Neural progenitor cell (in vitro differentiated cells): ENCODE measurements at regions not wholly inside any gene's neighbourhood (a gene's known extent, or its start where the extent isn't known, plus 50 kb on each side); places are given as distances from the start of the nearest gene placed in this dataset.

Experiments
- DNase-seq: peaks from one replicate; pipeline ENCODE4 v3.0.0-alpha.2; 2016; ENCODE audit warnings: low spot score
- H2AFZ ChIP-seq: fragments of 200-600 bp; sonication (generic); replicated peaks from 2 replicates; pipeline ENCODE4 v1.6.1; 2016; ENCODE audit warnings: antibody characterized with exemption
- H3F3A ChIP-seq: fragments of 200-600 bp; sonication (generic); 2 replicates; pipeline ENCODE4 v1.6.1; 2016; ENCODE audit warnings: antibody characterized with exemption, low read depth
- H3K27ac ChIP-seq: fragments of 200-600 bp; sonication (generic); 2 replicates; pipeline ENCODE4 v1.5.1; 2016; ENCODE audit warnings: mild to moderate bottlenecking
- H3K27me3 ChIP-seq: fragments of 200-600 bp; sonication (generic); 2 replicates; pipeline ENCODE4 v1.6.1; 2016; ENCODE audit warnings: mild to moderate bottlenecking, moderate library complexity
- H3K36me3 ChIP-seq: fragments of 200-600 bp; sonication (generic); 2 replicates; pipeline ENCODE4 v1.5.1; 2016
- H3K4me1 ChIP-seq: fragments of 200-600 bp; sonication (generic); 2 replicates; pipeline ENCODE4 v1.6.1; 2016; ENCODE audit warnings: mixed run types
- H3K4me2 ChIP-seq: fragments of 200-600 bp; sonication (generic); 2 replicates; pipeline ENCODE4 v1.6.1; 2016
- H3K4me3 ChIP-seq: fragments of 200-600 bp; sonication (generic); 2 replicates; pipeline ENCODE4 v1.5.1; 2016
- H3K79me2 ChIP-seq: fragments of 200-600 bp; sonication (generic); 2 replicates; pipeline ENCODE4 v1.6.1; 2016; ENCODE audit warnings: low read depth
- H3K9ac ChIP-seq: fragments of 200-600 bp; sonication (generic); 2 replicates; pipeline ENCODE4 v1.6.1; 2016
- H3K9me3 ChIP-seq: fragments of 200-600 bp; sonication (generic); 2 replicates; pipeline ENCODE4 v1.5.1; 2016; ENCODE audit warnings: low read depth
- H4K20me1 ChIP-seq: fragments of 200-600 bp; sonication (generic); 2 replicates; pipeline ENCODE4 v1.6.1; 2016; ENCODE audit warnings: low read depth
- H3K27ac Mint-ChIP-seq: 3 replicates; pipeline ENCODE4 v1.8.0; 2021; ENCODE audit warnings: mixed read lengths
- H3K27me3 Mint-ChIP-seq: 2 replicates; pipeline ENCODE4 v1.8.0; 2022; ENCODE audit warnings: low read depth, mild to moderate bottlenecking, inconsistent platforms, moderate library complexity, mixed read lengths; ENCODE audit not compliant: insufficient read depth
- H3K36me3 Mint-ChIP-seq: 3 replicates; pipeline ENCODE4 v1.8.0; 2021; ENCODE audit warnings: mixed read lengths
- H3K4me1 Mint-ChIP-seq: 3 replicates; pipeline ENCODE4 v1.8.0; 2021; ENCODE audit warnings: mixed read lengths
- H3K4me3 Mint-ChIP-seq: 3 replicates; pipeline ENCODE4 v1.8.0; 2021; ENCODE audit warnings: mild to moderate bottlenecking, moderate library complexity, mixed read lengths
- H3K9me3 Mint-ChIP-seq: 3 replicates; pipeline ENCODE4 v1.8.0; 2020; ENCODE audit warnings: mixed read lengths
- CTCF ChIP-seq: fragments of 200-600 bp; sonication (generic); IDR thresholded peaks from 2 replicates; pipeline ENCODE4 v1.5.1; 2017; ENCODE audit warnings: antibody characterized with exemption, mild to moderate bottlenecking
- EZH2 ChIP-seq: fragments of 200-600 bp; sonication (generic); IDR thresholded peaks from 2 replicates; pipeline ENCODE4 v1.6.1; 2017; ENCODE audit warnings: antibody characterized with exemption, mild to moderate bottlenecking, moderate library complexity
- EZH2phosphoT487 ChIP-seq: fragments of 200-600 bp; sonication (generic); IDR thresholded peaks from 2 replicates; pipeline ENCODE4 v1.6.1; 2017; ENCODE audit warnings: antibody characterized with exemption

GRCh38 chr3:57003676-57004075 lies 56.8 kb upstream of the SPATA12 start:
- Histone ChIP-seq H3K9ac (no peak overlapping the region), H3F3A (no peaks in the 10 kb centered on the region), H3K27me3 (no peaks in the 10 kb centered on the region), H3K4me3 (no peak overlapping the region), H3K4me1 (peaks cover 9% of the 10 kb centered on the region), H2AFZ (no peak overlapping the region), H3K79me2 (no peaks in the 10 kb centered on the region), H3K36me3 (no peaks in the 10 kb centered on the region), H4K20me1 (no peaks in the 10 kb centered on the region), H3K27ac (no peak overlapping the region), H3K9me3 (no peaks in the 10 kb centered on the region), H3K4me2 (no peak overlapping the region)
- DNase-seq, result no peak
- Mint-ChIP-seq H3K4me3 (no peak overlapping the region), H3K9me3 (peaks cover 3% of the 10 kb centered on the region), H3K27ac (no peak overlapping the region), H3K36me3 (no peaks in the 10 kb centered on the region), H3K4me1 (peaks cover 22% of the 10 kb centered on the region), H3K27me3 (no peaks in the 10 kb centered on the region)
- TF ChIP-seq CTCF (no peak), EZH2phosphoT487 (no peak), EZH2 (no peak)

- Histone ChIP-seq H4K20me1 (no peaks in the 10 kb centered on the region), H3K27ac (no peak overlapping the region), H2AFZ (no peak overlapping the region), H3K4me2 (no peak overlapping the region), H3F3A (no peaks in the 10 kb centered on the region), H3K9ac (no peak overlapping the region), H3K79me2 (no peaks in the 10 kb centered on the region), H3K9me3 (no peaks in the 10 kb centered on the region), H3K36me3 (no peaks in the 10 kb centered on the region), H3K4me3 (no peak overlapping the region), H3K4me1 (peaks cover 6% of the 10 kb centered on the region), H3K27me3 (no peaks in the 10 kb centered on the region)
- no peak for DNase-seq
- no peaks in the 10 kb centered on the region for H3K36me3 Mint-ChIP-seq
- peaks cover 3% of the 10 kb centered on the region for H3K9me3 Mint-ChIP-seq
- no peak overlapping the region for H3K4me3 Mint-ChIP-seq
- no peaks in the 10 kb centered on the region for H3K27me3 Mint-ChIP-seq
- no peak overlapping the region for H3K27ac Mint-ChIP-seq
- TF ChIP-seq CTCF (no peak), EZH2 (no peak), EZH2phosphoT487 (no peak)
- peaks cover 7% of the 10 kb centered on the region for H3K4me1 Mint-ChIP-seq
These were observed 59.1 kb upstream of the SPATA12 start for GRCh38 chr3:57001356-57001755.

DNA sequence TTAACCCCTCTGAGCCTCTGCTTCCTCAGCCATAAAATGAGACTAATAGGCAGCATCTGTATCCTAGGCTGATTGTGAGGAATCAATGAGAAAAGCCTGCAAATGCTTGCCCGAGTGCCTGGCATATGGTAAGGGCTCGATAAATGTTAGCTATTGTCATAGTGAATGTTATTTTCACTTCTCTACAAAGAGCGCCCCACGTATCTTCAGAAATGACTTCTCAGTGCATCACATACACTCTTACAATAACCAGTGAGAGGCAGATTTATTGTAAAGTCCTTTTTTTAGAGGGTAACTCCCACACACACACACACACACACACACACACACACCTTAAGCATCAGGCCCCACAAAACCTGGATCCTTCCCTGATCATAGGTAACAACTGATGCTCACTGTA lies 60.5 kb upstream of the SPATA12 start:
- DNase-seq, result no peak
- Histone ChIP-seq H3K4me1 (no peaks in the 10 kb centered on the region), H3K79me2 (no peaks in the 10 kb centered on the region), H3K4me2 (no peak overlapping the region), H3F3A (no peaks in the 10 kb centered on the region), H3K27me3 (no peaks in the 10 kb centered on the region), H3K36me3 (no peaks in the 10 kb centered on the region), H3K9ac (no peak overlapping the region), H2AFZ (no peak overlapping the region), H4K20me1 (no peaks in the 10 kb centered on the region), H3K4me3 (no peak overlapping the region), H3K9me3 (no peaks in the 10 kb centered on the region), H3K27ac (no peak overlapping the region)
- no peak for TF ChIP-seq EZH2
- no peak overlapping the region for H3K4me3 Mint-ChIP-seq
- no peaks in the 10 kb centered on the region for H3K36me3 Mint-ChIP-seq
- H3K27ac Mint-ChIP-seq, result no peak overlapping the region
- peaks cover 8% of the 10 kb centered on the region for H3K4me1 Mint-ChIP-seq
- peaks cover 3% of the 10 kb centered on the region for H3K9me3 Mint-ChIP-seq
- no peaks in the 10 kb centered on the region for H3K27me3 Mint-ChIP-seq

DNA sequence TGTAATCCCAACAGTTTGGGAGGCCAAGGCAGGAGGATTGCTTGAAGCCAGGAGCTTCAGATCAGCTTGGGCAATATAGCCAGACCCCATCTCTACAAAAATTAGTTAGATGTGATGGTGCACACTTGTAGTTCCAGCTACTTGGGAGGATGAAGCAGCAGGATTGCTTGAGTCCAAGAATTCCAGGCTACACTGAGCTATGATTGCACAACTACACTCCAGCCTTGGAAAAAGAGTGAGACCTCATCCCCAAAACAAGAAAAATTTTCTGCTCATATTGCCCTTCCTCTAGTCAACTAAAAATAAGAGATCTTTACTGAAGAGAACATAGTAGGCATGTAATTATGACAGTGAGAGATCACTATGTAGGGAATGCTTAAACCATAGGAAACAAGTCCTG lies 60.9 kb upstream of the SPATA12 start:
- no peaks in the 10 kb centered on the region for H3K36me3 ChIP-seq
- no peaks in the 10 kb centered on the region for H3K79me2 ChIP-seq
- no peak for DNase-seq
- H2AFZ ChIP-seq, result no peak overlapping the region
- no peak overlapping the region for H3K9ac ChIP-seq
- Mint-ChIP-seq H3K27ac (no peak overlapping the region), H3K36me3 (no peaks in the 10 kb centered on the region), H3K27me3 (no peaks in the 10 kb centered on the region), H3K4me1 (peaks cover 8% of the 10 kb centered on the region), H3K4me3 (no peak overlapping the region), H3K9me3 (peaks cover 3% of the 10 kb centered on the region)
- H4K20me1 ChIP-seq, result no peaks in the 10 kb centered on the region
- H3K4me1 ChIP-seq, result no peaks in the 10 kb centered on the region
- H3K27ac ChIP-seq, result no peak overlapping the region
- H3K4me3 ChIP-seq, result no peak overlapping the region
- H3K4me2 ChIP-seq, result no peak overlapping the region
- no peaks in the 10 kb centered on the region for H3K27me3 ChIP-seq
- no peaks in the 10 kb centered on the region for H3F3A ChIP-seq
- TF ChIP-seq CTCF (no peak), EZH2phosphoT487 (no peak), EZH2 (no peak)
- no peaks in the 10 kb centered on the region for H3K9me3 ChIP-seq
